LHCN-M2 (cell line): ENCODE measurements at regions not wholly inside any gene's neighbourhood (a gene's known extent, or its start where the extent isn't known, plus 50 kb on each side); places are given as distances from the start of the nearest gene placed in this dataset.

Source experiments
- DNase-seq: peaks from one replicate; pipeline ENCODE4 v3.0.0-alpha.2; 2012; ENCODE audit warnings: low read depth

DNA sequence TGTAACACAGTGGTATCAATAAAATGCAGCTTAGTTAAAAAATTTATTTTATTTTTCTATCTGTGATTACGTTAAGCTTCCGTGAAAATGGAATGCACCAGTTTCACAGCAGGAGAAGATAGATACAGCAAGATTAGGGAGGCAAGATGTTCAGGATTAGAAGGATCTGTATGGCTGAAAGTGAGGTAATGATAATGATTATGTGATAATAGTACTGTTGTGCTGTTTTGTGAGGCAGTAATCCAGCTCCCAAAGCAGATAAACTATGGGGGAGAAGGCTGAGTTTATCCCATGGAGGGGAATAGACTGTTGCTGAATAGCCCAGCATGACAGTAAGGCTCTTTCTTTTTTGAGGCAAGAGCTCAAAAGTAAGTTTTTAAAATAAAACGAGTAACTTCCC, 216.1 kb upstream of the PRPS1L1 start:
- DNase-seq: no peak

DNA sequence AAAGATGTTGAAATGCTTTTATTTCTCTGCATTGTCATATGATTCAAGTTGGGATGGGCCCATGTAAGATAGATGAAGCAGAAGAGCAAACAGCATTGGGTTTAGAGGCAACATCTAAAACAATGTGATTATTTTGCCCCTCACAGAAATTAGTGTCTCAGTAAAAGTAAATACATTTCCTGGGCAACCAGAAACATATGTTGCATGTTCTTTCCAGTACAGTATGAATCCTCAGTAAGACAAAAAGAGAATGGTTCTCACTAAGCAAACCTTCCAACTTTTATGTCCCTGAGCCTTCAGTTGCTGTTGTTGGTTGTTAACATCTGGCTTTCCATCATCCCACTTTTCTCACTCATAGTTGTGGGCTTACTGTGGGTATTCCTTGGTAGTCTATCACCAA, 222.5 kb upstream of the PRPS1L1 start:
- no peak for DNase-seq

DNA sequence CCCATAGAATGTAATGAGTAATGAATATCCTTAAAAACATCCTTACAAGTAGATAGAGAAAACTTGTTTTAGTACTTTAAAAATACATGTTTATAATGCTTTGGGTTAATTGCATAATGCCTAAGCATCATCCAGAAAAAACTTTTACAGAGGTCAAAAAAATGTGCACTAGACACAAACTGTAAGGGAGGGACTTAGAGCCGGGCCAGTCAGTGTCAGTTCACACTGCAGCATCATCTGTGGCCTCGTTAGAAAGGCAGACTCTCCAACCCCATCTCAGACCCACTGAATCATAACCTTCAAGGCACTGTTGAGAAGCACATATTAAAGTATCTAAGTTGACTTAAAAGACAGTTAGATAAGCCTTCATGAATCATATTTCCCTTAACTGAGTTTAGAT, 230.1 kb upstream of the PRPS1L1 start:
- DNase-seq: peak; percentile 33

DNA sequence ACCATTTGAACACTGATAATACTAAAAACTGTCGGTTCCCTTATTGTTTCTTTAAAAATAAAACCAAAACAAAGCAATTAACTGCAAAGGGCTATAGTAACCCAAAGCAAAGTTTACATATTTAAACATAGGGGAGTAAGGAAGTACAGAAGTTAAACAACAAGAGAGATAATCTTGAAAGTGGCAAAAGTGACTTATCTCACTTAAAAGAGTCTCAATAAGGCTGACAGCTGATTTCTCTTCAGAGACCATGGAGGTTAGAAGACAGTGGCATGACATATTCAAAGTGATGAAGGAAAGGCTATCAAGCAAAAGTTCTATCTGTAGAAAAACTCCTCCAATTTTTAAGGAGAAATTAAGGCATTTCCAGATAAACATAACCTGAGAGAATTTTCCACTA, 233.5 kb upstream of the HDAC9 start:
- DNase-seq: peak; percentile 9

DNA sequence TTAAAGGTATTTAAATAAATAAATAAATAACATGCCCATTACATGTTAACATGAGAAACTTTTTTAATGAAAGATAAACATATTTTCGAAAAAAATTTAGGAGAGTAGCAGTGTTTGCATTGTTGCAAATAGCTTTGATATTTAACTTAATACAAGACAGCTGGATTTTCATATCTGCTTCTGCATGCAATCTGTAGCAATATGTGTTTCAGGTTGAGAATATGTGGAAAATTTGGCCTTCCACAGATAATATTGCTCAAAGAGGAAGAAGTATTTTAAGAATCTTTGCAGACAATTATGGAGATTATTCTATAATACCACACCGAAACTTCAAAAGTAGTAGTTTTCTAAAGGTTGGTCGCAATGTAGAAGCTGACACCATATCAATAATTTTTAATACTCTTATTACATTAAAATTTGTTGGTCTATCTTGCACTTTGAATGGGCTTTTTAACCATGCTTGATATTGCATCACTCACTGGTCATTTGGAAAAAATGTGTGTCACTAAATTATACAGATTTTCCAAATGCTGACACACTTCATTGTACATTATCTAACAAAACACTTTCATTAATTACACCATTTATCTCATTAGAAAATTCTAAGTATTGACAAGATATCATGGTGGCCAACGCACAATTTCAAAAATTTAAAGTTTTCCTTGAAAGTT, 229.8 kb upstream of the HDAC9 start:
- DNase-seq: no peak

DNA sequence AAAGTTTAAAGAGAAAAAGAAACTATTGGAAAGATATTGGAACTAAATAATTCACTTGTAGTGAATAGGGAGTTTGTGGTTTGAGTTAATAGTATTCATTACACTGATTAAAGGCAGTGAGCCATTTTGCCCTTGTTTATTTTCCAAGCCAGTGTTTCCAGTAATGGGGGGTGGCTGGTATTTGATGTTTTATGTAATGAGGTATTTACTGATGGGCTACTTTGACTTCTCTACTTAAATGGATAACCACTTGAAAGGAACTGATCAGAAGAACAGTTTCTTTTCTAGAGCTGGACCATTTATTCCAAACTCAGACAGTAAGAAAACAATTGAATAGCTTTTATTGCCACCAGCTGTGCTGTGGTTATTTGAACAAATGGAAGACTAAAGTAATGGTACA, 227.0 kb upstream of the HDAC9 start:
- DNase-seq: no peak

DNA sequence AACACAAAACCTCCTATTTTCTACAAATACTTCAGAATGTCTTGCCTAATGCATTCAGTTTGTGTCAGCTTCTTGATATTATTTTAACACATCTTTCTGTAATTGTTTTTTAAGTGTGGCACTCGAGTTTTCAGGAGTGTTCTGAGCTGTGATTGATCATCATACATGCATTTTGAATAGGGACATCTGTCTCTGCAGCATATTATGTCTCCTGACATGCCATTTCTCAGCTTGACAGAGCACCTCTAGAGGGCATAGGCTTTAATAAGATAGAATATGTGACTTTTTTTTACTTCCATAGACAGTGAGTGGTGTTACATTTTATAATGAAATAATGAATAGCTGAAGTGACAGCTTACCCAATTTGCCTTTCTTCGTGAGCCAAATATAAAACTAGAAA, 219.2 kb upstream of the HDAC9 start:
- DNase-seq: no peak

DNA sequence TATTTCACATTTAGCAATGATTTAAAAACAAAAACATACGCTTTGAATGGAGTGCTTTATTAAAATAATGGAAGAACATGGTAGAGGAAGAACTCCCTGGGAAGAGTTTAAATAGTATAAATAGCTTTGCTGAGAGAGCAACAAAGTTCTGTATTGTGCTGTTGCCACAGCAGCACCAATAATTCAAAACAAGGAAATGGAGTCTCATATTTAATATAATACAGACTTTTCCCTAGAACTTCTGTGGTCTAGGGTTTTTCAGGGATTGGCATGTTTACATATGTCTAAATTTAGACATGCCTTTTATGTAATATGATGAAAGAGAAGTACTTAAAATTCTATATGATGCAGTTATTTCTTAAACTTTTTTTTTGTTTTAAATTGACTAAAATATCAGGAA, 217.2 kb upstream of the HDAC9 start:
- no peak for DNase-seq

DNA sequence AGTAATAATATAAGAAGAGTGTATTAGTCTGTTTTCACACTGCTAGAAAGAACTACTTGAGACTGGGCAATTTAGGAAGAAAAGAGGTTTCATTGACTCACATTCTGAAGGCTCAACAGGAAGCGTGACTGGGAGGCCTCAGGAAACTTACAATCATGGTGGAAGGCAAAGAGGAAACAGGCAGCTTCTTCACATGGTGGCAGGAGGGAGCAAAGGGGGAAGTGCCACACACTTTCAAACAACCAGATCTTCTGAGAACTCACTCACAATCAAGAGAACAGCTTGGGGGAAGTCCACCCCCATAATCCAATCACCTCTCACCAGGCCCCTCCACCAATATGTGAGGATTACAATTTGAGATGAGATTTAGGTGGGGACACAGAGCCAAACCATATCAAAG, 212.5 kb upstream of the HDAC9 start:
- DNase-seq: no peak

DNA sequence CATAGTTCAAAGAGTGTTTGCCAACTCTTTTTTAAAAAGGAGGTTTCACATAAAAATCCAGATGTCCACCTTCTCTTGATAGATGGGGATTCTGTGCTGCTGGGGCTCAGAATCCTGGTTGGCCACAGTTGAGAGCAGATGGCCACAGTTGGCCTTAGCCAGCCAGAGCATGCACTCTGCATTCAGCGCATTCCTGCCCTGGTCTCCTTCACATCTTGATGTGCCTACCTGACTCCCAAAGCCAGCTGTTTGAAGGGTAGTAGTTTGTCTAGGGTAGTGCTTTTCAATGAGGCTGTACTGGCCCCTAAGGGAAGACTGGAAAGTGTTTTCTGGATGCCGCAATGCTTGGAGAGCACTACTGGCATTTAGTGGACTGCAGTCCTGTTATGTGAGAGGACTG, 208.1 kb upstream of the HDAC9 start:
- no peak for DNase-seq

DNA sequence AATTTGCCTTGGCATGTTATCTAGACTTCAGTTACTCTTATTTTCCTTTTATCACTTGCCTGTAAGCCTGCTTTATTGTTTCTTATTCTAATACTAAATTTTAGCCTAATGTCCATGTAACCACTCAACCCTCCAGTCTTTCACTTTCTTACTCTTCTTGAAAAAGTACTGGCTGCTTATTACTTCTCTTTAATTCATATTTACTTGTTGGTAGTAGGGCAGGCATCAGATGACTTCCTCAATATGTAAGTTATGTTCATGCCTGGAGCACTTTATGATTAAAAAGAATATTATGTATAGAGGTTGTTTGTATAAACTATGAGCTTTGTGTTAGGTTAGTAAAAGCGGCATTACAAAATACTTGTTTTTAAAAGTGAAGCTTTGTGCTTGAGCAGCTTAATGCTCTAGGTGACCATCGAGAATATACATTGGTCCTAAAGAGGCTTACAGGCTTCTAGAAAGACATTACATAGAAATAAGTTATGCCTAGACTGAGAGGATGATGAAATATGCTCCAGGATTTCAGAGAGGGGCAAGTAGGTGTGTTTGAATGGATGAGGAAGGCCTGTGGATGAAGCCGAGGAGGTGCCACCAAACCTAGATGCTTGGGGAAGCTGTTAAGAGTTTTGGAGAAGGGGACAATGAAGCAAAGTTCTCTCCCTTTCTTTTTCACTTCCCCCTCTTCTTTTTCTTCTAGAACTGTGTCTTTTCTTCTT, 207.1 kb upstream of the HDAC9 start:
- DNase-seq: no peak

DNA sequence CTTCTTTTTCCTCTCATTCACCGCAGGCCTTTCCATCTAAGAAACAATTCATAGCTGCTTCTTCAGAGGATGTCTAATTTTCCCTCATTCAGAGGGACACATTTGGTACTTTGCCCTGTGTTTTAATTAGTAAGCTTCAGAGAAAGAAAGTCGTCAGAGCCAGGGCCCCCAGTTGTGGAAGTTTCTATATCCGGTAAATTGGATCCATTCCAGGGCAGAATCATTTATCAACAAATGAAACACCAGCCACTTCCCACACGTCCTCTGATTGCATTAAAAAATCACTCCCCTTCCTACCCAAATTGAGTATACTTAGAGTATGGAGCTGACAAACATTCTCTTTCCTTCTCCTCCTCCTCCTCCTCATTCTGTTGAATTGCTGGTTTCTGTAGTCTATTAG, 205.8 kb upstream of the HDAC9 start:
- DNase-seq: no peak

DNA sequence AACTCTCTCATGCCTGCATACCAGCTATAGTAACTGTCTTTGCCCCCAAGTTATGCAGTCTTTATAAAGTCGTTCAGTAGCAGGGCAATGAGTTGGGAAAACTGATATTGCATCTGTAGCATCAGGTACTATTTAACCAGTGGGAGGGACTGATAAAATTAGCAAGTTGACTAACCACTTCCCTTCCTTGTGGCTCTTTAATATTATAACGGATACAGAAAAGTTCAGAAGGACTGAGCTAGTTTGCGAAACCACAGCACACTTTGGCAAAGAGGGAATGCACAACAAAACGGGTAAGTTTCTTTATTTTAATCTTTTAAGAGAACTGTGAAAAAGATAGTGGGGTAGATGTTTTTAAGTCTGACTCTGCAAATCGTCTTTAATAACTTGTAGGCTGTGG, 205.3 kb upstream of the HDAC9 start:
- no peak for DNase-seq

DNA sequence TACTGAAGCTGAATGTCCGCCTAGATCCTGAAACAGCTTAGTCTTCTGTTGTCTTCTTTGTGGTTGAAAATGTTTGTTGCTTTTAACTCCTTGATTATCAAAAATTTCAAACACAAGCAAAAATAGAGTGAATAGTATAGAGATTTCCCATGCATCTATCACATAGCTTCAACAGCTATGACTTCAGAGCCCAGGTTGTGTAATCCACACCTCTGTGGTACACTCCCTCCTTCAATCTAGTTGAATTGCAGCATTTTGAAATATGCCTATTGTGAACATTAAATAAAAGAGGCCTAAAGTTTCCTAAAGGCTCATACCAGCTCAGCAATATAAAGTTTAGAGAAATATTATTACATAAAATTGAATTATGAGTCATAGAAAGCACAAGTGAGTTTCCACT, 204.7 kb upstream of the HDAC9 start:
- no peak for DNase-seq

DNA sequence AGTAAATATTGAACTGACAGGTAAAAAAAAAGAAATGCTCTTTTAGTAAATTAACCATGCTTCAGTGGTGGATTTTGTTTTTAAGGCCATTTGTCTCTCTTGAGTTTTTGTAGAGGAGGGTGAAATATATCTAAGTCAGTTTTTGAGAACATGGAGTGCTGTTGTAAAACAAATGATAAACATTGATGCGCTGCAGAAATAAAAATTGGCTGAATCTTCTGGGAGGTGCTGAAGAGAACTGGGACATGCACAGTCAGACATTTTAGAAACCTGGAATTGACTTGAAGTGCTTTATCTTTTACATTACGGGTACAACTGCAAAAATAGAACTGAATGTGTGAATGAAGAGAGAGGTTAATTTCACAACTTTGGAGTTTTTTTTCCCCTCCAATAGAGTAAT, 203.0 kb upstream of the HDAC9 start:
- no peak for DNase-seq

DNA sequence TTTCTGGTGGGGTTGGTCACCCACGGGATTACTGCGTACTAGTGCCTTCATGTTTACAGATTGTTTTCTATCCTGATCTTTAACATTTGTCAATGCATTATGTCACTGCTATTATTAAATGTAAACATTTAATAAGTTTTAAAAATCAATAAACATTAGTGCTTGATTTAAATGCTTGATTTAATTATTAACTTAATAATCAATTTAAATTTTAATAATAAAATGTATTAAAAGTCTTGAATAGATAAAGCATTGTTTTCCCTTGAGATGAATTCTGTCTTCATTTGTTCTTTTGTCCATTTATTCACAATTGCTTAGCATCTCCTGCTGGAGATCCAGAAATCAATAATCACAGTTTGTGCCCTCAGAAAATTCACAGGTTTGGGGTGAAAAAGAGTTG, 201.8 kb upstream of the HDAC9 start:
- no peak for DNase-seq

DNA sequence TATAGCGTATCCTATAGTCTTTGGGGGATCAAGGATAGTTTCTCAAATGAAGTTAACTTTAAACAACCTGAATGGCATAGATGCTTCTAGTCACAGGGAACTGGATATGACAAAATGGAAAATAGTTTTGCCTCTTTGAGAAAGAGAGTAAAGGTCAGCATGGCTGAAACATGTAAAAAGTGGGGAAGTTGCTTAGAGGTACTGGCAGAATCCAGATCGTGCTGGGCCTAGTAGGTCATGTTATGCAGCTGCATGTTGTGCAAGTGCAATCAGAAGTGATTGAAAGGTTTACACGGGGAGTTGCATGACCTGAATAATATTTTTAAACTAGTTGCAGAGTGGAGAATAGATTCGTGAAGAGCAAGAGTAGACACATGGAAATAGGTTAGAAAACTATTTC, 201.1 kb upstream of the HDAC9 start:
- no peak for DNase-seq

DNA sequence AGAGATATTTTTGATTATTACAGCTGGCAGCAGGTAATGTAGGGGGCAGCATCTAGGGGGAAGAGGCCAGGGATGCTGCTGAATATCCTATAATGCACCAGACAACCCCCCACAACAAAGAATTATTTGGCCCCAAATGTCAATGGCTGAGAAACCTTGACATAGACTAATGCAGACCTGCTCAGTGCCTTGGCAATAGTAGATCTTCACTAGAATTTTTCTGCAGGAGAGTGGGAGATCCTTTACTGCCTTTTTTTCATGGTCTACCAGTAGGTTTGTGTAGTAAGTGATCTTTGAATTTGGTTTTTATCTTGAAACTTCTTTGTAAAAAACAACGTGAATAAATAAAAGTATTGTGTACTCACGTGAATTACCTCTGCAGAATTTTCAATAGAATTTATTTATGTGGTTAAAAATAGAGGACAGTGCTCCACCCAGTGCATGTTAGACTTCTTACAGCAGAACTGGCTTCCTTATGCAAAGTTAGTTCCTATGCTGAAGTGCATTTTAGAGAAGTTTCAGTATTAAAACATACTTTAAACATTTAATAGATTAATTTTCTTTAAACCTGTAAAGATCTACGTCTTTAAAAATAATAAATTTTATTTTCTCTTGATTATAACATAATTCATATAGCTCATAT, 199.6 kb upstream of the HDAC9 start:
- no peak for DNase-seq

DNA sequence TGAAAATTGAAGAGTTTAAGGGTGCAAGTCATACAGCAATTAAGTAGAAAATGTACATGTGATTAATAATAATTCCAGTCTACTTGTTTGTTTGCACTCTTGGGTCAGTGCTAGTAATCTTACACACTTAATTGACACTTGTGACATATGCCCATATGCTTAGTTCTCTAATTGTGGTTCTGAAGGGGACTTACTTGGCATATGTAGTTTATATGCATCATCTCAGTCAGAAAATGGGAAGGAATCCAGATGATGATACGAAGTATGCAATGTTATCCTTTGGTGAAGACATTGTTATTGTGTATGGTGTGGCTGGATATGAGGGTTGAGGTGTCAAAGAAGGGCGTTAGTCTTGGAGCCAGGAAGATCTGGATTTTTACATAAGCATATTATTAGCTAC, 193.5 kb upstream of the HDAC9 start:
- DNase-seq: no peak

DNA sequence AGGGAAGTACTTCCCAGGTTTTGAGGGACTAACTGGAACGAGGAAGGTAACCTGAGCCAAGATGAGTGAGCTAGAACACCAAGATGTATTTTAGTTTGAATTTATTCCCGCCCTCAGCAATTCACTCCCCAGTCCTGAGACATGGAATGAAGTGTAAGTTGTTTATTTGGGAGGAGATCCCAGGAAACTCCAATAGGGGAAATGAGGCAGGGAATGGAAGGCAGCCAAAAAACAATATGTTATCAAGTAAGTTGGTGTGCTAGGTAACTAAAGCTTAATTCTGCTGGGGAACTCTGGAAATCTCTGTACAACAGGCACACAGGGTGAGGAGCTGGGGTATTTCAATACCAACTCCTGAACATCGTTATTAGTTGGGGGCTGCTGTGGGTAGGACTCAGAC, 189.7 kb upstream of the HDAC9 start:
- DNase-seq: no peak

DNA sequence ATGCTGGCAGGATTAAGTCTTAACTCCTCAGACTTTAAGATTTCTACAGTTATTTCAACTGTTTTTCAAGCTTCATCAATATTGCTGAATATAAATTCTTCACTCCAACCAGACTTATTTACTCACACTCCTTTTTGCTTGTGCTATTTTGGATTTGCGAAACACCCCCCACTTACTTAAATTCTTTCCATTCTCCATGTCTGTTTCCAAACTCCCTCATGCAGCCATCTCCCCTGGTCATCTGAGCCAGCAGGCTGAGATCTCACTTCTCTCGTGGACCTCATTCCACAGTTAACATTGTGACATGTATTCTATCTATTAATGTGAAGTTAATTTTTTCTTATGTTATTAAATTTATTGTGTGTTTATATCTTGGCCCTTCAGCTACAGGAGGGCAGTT, 188.9 kb upstream of the HDAC9 start:
- no peak for DNase-seq

DNA sequence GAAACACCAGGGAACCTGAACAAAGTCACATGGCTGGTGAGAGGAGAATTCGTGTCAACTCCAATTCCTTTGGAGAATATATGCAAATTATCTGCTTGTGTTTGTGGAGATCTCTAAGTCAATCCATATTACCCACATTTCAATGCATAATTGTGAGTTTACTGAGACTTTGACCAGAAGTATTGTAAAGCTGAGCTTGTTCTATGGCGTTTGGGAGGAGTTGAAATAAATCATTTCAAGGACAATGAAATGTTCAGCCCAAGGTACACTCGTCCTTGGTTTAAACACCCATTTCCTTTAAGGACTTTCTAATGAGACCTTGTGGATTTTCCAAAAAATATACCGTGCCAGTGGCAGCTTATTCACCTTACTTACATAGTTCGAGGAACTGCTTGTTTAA, 186.6 kb upstream of the HDAC9 start:
- no peak for DNase-seq

DNA sequence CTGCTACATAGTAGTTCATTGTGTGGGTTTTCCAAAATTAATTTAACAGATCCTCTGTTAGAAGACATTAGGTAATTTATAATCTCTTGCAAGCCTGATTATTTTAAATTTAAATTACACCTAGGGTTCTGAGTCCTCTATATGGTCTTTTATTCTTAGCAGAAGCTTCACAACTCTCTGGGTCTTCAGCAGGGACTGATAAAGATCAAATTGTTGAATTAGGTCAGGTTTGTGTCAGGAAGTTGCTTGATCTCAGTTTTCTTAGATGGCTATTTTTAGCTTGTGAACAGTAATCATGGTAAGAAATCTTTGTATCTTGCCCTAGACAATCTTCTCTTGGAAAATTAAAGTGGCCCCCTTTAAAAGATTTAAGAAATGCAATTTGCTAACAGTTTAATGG, 183.1 kb upstream of the HDAC9 start:
- DNase-seq: no peak
